ENCODE measurements at regions not wholly inside any gene's neighbourhood (a gene's known extent, or its start where the extent isn't known, plus 50 kb on each side); places are given as distances from the start of the nearest gene placed in this dataset.

DNA sequence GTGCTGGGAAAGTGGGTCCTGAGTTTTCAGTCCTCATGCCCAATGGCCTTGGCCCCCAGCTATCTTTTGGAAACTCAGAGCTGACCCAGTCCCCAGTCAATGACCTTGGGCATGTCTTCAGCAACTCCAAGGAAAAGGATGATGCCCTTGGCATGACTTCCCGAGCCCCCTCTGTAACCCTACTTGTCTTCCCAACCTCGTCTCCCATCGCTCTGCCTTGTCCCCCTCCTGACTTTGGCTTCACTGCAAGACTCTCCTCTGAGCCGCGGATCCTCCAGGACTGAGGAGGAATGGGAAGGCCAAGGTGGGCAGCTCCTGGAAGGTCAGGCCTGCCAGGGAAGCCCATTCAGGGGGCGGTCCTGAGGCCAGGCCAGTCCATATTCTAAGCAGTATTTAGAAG lies 73.5 kb upstream of the MEF2A start:
- peak overlapping the region; percentile 2; the same call in 1 of the 2 replicates for H4K8ac ChIP-seq (ENCODE audit: extremely low read depth, insufficient read depth, low read length)
- no peaks in the 10 kb centered on the region for H3K36me3 ChIP-seq (ENCODE audit: control insufficient read depth in 2 of 4, insufficient read depth in 4 of 4, low read length in 3 of 4)
- no peak overlapping the region for H2BK15ac ChIP-seq (ENCODE audit: low read length)
- H2BK120ac ChIP-seq (replicated peaks; ENCODE audit: low read depth, low read length): no peak overlapping the region
- no peak overlapping the region for H3K23ac ChIP-seq (ENCODE audit: insufficient read length)
- H4K5ac ChIP-seq (ENCODE audit: insufficient read length, low read depth, low read length): no peak overlapping the region
- no peaks in the 10 kb centered on the region for H3K79me2 ChIP-seq (ENCODE audit: control insufficient read depth in 1 of 2, insufficient read depth in 2 of 2, low read length in 2 of 2)
- H4K20me1 ChIP-seq (replicated peaks in 1 of 2; ENCODE audit: control insufficient read depth in 1 of 2, insufficient read depth in 2 of 2, low read length in 2 of 2): no peaks in the 10 kb centered on the region
- no peak overlapping the region for H3K14ac ChIP-seq (ENCODE audit: insufficient read length)
- H2AFZ ChIP-seq (ENCODE audit: low read length): no peak overlapping the region
- H3K4me1 ChIP-seq (replicated peaks in 1 of 4; ENCODE audit: control insufficient read depth in 3 of 4, insufficient read depth in 4 of 4, low read length in 3 of 4): peaks cover 0 to 1% (median 0%) of the 10 kb centered on the region in 4 experiments; a peak in 1 of 7 replicates
- H2BK20ac ChIP-seq (ENCODE audit: low read length): no peak overlapping the region
- H3K56ac ChIP-seq (replicated peaks; ENCODE audit: insufficient read length, low read depth, low read length): no peak overlapping the region
- H4K91ac ChIP-seq (replicated peaks; ENCODE audit: insufficient read length, low read length): no peak overlapping the region
- H3K18ac ChIP-seq (ENCODE audit: extremely low read depth, low read length): no peak overlapping the region
- no peaks in the 10 kb centered on the region for H3K79me1 ChIP-seq (ENCODE audit: low read depth, low read length)
- peaks cover 0 to 6% of the 10 kb centered on the region in 2 experiments; a peak in 1 of 4 replicates for H3K9me3 ChIP-seq (ENCODE audit: insufficient read depth in 2 of 2, low read depth in 1 of 2, low read length in 1 of 2)
- CTCF ChIA-PET (ENCODE audit: partially characterized antibody): interaction anchor here (0.7 to 1.0 kb wide), 2 partner anchors 83 to 212 kb away, joined by 3 to 4 read pairs; no protein-coding TSS in a partner anchor
- H3K4me3 ChIP-seq (ENCODE audit: extremely low read depth in 1 of 4, insufficient read depth in 2 of 4, low read depth in 3 of 4, low read length in 4 of 4): no peak overlapping the region
- H3K9ac ChIP-seq (replicated peaks in 1 of 4; ENCODE audit: extremely low read depth in 1 of 4, low read depth in 3 of 4, low read length in 3 of 4): no peak overlapping the region
- H3K4me2 ChIP-seq (ENCODE audit: insufficient read depth in 1 of 2, low read depth in 2 of 2, low read length in 2 of 2): no peak overlapping the region
- FAIRE-seq: no peak
- no peaks in the 10 kb centered on the region; a peak in 1 of 7 replicates for H3K27me3 ChIP-seq (replicated peaks in 1 of 4; ENCODE audit: control insufficient read depth in 3 of 4, extremely low read depth in 1 of 4, insufficient read depth in 3 of 4, low read length in 3 of 4)
- no peak overlapping the region for H2BK12ac ChIP-seq (ENCODE audit: low read depth, low read length)
- POLR2A ChIA-PET (ENCODE audit: partially characterized antibody): interaction anchor here (0.6 kb wide), 1 partner anchor 11 kb away, joined by 3 read pairs; no protein-coding TSS in a partner anchor
- H3K4ac ChIP-seq (replicated peaks; ENCODE audit: insufficient read length, low read depth, low read length): no peak overlapping the region
- 82% methylated on average over 6 of the region's 6 CpGs; no CpG with 5 or more reads in 1 of the 2 experiments for WGBS, 2 experiments (ENCODE audit: extremely low coverage in 1 of 2, insufficient coverage in 1 of 2, insufficient read length in 1 of 2, insufficient replicate concordance in 2 of 2, low coverage in 1 of 2, low lambda C conversion rate in 2 of 2, missing lambda C conversion rate in 1 of 2)
- H2AK5ac ChIP-seq (ENCODE audit: low read depth, low read length): no peak overlapping the region
- no peak for DNase-seq (ENCODE audit: low read depth in 1 of 2, low spot score in 2 of 2)
- H2BK5ac ChIP-seq (ENCODE audit: low read depth, low read length): no peak overlapping the region
- no peaks in the 10 kb centered on the region; the same call in 1 of the 2 replicates for H3K23me2 ChIP-seq (ENCODE audit: low read depth, low read length)
- H3K27ac ChIP-seq (ENCODE audit: low read depth, low read length): no peak overlapping the region
- TF ChIP-seq YY1 (IDR thresholded peaks at IDR 0.05; ENCODE audit: low read depth, low read length): no peak
- no peak for TF ChIP-seq TAF1 (IDR thresholded peaks at IDR 0.05; ENCODE audit: low read depth, low read length)
- TF ChIP-seq CEBPB (IDR thresholded peaks at IDR 0.05; ENCODE audit: low read depth, low read length): no peak
- TF ChIP-seq, protein P1, sequence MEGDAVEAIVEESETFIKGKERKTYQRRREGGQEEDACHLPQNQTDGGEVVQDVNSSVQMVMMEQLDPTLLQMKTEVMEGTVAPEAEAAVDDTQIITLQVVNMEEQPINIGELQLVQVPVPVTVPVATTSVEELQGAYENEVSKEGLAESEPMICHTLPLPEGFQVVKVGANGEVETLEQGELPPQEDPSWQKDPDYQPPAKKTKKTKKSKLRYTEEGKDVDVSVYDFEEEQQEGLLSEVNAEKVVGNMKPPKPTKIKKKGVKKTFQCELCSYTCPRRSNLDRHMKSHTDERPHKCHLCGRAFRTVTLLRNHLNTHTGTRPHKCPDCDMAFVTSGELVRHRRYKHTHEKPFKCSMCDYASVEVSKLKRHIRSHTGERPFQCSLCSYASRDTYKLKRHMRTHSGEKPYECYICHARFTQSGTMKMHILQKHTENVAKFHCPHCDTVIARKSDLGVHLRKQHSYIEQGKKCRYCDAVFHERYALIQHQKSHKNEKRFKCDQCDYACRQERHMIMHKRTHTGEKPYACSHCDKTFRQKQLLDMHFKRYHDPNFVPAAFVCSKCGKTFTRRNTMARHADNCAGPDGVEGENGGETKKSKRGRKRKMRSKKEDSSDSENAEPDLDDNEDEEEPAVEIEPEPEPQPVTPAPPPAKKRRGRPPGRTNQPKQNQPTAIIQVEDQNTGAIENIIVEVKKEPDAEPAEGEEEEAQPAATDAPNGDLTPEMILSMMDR (IDR thresholded peaks at IDR 0.05; ENCODE audit: control extremely low read depth in 1 of 3, insufficient read depth in 1 of 3, low read depth in 1 of 3, low read length in 3 of 3): no peak
- no peak for TF ChIP-seq TCF12 (IDR thresholded peaks at IDR 0.05; ENCODE audit: low read depth, low read length)
- no peak for TF ChIP-seq KDM5A (IDR thresholded peaks at IDR 0.05; ENCODE audit: low read length)
- TF ChIP-seq KDM4A (IDR thresholded peaks at IDR 0.05; ENCODE audit: low read depth, low read length, severe bottlenecking): no peak
- TF ChIP-seq, protein P2, sequence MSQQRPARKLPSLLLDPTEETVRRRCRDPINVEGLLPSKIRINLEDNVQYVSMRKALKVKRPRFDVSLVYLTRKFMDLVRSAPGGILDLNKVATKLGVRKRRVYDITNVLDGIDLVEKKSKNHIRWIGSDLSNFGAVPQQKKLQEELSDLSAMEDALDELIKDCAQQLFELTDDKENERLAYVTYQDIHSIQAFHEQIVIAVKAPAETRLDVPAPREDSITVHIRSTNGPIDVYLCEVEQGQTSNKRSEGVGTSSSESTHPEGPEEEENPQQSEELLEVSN (IDR thresholded peaks at IDR 0.05): no peak
- no peak for TF ChIP-seq NRF1 (IDR thresholded peaks at IDR 0.05; ENCODE audit: low read depth, low read length)
- no peak for TF ChIP-seq TEAD4 (IDR thresholded peaks at IDR 0.05; ENCODE audit: low read depth, low read length)
- TF ChIP-seq HDAC2 (IDR thresholded peaks at IDR 0.05; ENCODE audit: borderline replicate concordance in 1 of 2, low read depth in 2 of 2, low read length in 2 of 2): no peak

Measured in H1 (cell line).